Tibial artery (tissue), 4 donors: ENCODE measurements at regions not wholly inside any gene's neighbourhood (a gene's known extent, or its start where the extent isn't known, plus 50 kb on each side); places are given as distances from the start of the nearest gene placed in this dataset.

Source experiments
- DNase-seq, 2 donors: peaks; one replicate each; pipeline ENCODE4 v3.0.0-alpha.2; 2019
- H3K27ac ChIP-seq, 2 donors: fragments of 200-600 bp; sonication (generic) in 1 of 2; 1 replicate in 1 of 2; 2 replicates in 1 of 2; pipeline ENCODE4 v1.5.1; 2018 to 2019; ENCODE audit warnings: mild to moderate bottlenecking in 1 of 2
- H3K27me3 ChIP-seq, 2 donors: fragments of 200-600 bp; sonication (generic) in 1 of 2; one replicate each; pipeline versions ENCODE4 v1.5.1 to v1.6.0; 2016 to 2019
- H3K36me3 ChIP-seq, 3 donors: fragments of 200-600 bp; sonication (generic) in 2 of 3; one replicate each; pipeline ENCODE4 v1.5.1; 2016 to 2019; ENCODE audit warnings: mild to moderate bottlenecking in 2 of 3
- H3K4me1 ChIP-seq, 4 donors: fragments of 200-600 bp; sonication (generic) in 2 of 4; 1 replicate in 3 of 4; 2 replicates in 1 of 4; pipeline ENCODE4 v1.5.1; 2016 to 2019
- H3K4me3 ChIP-seq, 2 donors: fragments of 200-600 bp; sonication (generic) in 1 of 2; 1 replicate in 1 of 2; 2 replicates in 1 of 2; pipeline ENCODE4 v1.5.1; 2018 to 2019; ENCODE audit warnings: mild to moderate bottlenecking in 2 of 2
- H3K9me3 ChIP-seq, 3 donors: fragments of 200-600 bp; sonication (generic) in 1 of 3; one replicate each; pipeline ENCODE4 v1.5.1; 2016 to 2019
- CTCF ChIP-seq, 2 experiments: fragments of 200-600 bp in 1 of 2; fragments of 450-650 bp in 1 of 2; IDR thresholded peaks; one replicate each; pipeline ENCODE4 v1.5.1; 2017 to 2019; ENCODE audit warnings: antibody characterized with exemption in 2 of 2, mild to moderate bottlenecking in 1 of 2, moderate library complexity in 1 of 2
- intact Hi-C: fragments of 100-400 bp; cut with DNase I; formaldehyde crosslinking; loops from one replicate; pipeline ENCODE4 v1.15.0; 2023; ENCODE audit warnings: low total_unique reads

DNA sequence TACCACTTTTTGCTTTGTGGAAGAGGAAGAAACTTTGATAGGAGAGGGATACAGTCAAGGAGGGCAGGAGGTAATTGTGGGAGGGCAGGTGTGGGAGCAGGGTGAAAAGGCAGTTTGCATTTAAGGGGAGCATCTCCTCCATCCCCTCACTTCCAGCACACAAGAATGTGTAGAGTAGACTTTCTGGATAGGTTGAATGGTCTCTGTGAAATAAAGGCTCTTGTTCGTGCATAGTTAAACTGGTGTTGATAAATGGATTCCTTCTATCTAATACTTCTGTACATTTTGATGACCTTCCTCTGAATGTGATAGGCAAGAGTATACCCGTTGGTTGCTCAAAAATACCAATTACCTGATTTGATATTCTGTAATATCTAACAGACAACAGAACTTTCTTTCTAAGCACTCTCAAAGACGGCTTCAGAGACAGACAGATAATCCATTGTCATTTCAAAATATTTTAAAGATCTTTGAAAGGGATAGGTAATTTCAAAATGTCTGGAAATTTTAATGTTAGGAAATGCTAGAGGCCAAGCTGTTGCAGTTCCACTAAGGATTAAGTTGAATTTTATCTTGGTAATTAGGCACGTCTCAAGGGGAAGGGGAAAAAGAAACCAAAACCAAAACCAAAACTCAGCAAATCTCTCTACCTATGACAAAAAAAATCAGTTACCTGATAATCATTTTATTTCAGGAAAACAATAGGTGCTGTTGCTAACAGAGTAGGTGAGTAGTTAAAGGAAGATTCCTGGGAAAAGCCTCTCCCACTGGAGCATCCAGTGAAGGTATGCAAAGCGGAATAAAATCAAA, 302.6 kb downstream of the COG6 start:
- no peaks in the 10 kb centered on the region for H3K27me3 ChIP-seq
- H3K36me3 ChIP-seq, result no peaks in the 10 kb centered on the region
- H3K27ac ChIP-seq, result no peak overlapping the region
- TF ChIP-seq CTCF (IDR thresholded peaks at IDR 0.05), result no peak
- intact Hi-C loops, result no loop called here
- no peaks in the 10 kb centered on the region for H3K4me1 ChIP-seq
- H3K4me3 ChIP-seq, result no peak overlapping the region
- no peak for DNase-seq
- no peaks in the 10 kb centered on the region for H3K9me3 ChIP-seq

DNA sequence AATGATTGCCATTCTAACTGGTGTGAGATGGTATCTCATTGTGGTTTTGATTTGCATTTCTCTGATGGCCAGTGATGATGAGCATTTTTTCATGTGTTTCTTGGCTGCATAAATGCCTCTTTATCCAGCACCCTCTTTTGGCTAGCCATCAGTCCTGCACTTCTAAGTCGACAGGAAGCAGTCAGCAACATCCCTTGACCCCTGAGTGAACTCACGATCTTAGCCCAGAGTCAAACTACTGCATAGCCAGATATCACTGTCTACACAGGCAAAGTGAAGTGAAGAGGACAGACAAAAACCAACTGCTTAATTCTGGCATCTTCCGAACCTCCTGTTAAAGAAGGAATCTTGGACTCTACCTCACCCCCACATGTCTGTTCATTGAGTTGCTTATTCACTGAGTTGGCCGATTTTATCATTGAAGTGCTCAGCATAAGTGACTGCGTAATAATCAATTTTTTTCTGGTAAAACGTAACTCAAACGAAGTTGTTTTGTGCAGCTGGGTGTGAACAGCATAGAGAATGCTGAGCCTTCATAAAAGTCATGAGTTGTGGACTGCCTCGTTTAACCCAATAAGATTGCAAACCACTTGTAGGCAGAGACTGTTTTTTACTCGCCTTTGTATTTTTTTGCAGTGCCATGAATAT, 304.2 kb downstream of the COG6 start:
- no peaks in the 10 kb centered on the region for H3K4me1 ChIP-seq
- H3K9me3 ChIP-seq, result no peaks in the 10 kb centered on the region
- no peak for DNase-seq
- intact Hi-C loops, result no loop called here
- TF ChIP-seq CTCF (IDR thresholded peaks at IDR 0.05), result no peak
- no peaks in the 10 kb centered on the region for H3K36me3 ChIP-seq
- no peaks in the 10 kb centered on the region for H3K27me3 ChIP-seq
- H3K27ac ChIP-seq, result no peak overlapping the region
- no peak overlapping the region for H3K4me3 ChIP-seq

DNA sequence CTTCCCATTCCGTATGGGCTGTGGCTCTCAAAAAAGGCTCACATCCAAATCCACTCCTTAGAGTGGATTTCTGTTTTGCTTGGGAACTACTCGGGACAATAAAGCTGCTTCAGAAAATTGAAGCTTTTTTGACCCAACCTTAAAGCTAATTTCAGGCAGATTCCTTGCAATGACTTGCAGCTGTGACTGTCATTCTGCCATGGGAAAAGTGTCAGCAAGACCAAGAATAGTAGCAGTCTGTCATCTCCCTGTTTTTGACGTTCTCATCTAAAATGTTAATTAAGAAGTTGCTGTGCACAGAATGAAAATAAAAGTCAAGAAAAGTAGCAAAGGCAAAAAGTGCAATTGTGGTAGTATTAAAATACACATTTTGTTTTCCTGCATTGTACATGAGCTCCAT, 304.7 kb downstream of the COG6 start:
- no peak for TF ChIP-seq CTCF (IDR thresholded peaks at IDR 0.05)
- no peaks in the 10 kb centered on the region for H3K27me3 ChIP-seq
- H3K4me3 ChIP-seq, result no peak overlapping the region
- intact Hi-C loops, result no loop called here
- no peak overlapping the region for H3K27ac ChIP-seq
- DNase-seq, result no peak
- no peaks in the 10 kb centered on the region for H3K9me3 ChIP-seq
- no peaks in the 10 kb centered on the region for H3K36me3 ChIP-seq
- H3K4me1 ChIP-seq, result no peaks in the 10 kb centered on the region

DNA sequence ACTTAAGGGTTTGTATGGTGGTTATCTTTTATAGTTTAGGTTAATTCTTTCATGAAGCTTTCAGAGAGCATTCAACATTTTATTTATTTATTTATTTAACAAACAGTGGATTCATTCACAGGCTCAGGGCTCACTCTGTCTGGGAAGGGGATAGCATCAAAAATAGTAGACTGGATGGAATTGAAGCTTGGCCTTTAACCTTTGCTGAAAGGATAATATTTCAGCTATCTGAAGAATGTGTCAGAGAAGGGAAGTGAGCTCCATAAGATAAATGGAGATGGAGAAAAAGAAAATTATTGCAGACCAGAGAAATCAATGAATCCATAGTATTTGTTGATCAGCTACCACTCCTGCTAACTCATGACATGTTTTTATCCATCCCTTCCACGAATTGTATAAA, 305.6 kb downstream of the COG6 start:
- Histone ChIP-seq H3K36me3 (no peaks in the 10 kb centered on the region), H3K9me3 (no peaks in the 10 kb centered on the region), H3K4me1 (no peaks in the 10 kb centered on the region), H3K27ac (no peak overlapping the region), H3K4me3 (no peak overlapping the region), H3K27me3 (no peaks in the 10 kb centered on the region)
- intact Hi-C loops, result no loop called here
- no peak for TF ChIP-seq CTCF (IDR thresholded peaks at IDR 0.05)
- no peak for DNase-seq

DNA sequence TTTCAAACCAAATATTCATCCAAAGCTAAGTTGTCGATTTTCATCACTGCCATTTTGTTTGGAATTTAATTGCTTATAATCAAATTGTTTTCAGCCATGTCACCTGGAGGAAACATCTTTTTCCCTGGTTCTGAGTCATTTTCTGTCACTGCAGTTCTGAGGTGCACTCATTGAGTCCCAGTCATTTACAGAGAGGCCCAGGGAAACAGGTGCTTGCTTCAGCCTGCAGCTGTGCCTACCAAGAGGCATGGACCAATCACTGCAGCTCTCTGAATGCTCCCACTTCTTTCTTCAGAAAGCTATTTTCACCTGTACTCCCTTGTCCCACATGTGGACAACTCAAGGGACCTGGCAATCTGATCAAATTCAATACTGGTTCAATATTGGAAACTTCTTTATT, 308.1 kb downstream of the COG6 start:
- intact Hi-C loops, result no loop called here
- Histone ChIP-seq H3K4me1 (no peaks in the 10 kb centered on the region), H3K27me3 (no peaks in the 10 kb centered on the region), H3K9me3 (no peaks in the 10 kb centered on the region), H3K27ac (no peak overlapping the region), H3K36me3 (no peaks in the 10 kb centered on the region), H3K4me3 (no peak overlapping the region)
- no peak for TF ChIP-seq CTCF (IDR thresholded peaks at IDR 0.05)
- no peak for DNase-seq
